ENCODE measurements at regions not wholly inside any gene's neighbourhood (a gene's known extent, or its start where the extent isn't known, plus 50 kb on each side); places are given as distances from the start of the nearest gene placed in this dataset.

DNA sequence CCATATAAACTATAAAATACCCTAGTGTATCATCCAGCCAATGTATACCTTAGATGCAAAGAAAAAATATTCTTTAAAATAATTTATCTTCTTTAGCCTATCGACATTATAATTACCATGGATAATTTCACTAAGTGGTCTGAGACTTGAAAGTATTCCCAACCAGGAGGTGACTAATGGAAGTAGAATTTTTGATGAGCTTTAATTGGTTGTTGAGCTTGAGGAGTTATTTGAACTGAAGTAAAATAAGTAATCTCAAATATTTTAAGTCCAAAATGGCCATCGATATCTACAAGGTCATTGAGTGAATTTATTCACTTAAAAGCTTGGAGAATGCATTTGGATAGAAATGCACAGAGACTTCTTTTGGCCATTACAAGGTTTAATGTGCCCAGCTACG lies 436.2 kb downstream of the TLL1 start:
- TF ChIP-seq, protein P1, sequence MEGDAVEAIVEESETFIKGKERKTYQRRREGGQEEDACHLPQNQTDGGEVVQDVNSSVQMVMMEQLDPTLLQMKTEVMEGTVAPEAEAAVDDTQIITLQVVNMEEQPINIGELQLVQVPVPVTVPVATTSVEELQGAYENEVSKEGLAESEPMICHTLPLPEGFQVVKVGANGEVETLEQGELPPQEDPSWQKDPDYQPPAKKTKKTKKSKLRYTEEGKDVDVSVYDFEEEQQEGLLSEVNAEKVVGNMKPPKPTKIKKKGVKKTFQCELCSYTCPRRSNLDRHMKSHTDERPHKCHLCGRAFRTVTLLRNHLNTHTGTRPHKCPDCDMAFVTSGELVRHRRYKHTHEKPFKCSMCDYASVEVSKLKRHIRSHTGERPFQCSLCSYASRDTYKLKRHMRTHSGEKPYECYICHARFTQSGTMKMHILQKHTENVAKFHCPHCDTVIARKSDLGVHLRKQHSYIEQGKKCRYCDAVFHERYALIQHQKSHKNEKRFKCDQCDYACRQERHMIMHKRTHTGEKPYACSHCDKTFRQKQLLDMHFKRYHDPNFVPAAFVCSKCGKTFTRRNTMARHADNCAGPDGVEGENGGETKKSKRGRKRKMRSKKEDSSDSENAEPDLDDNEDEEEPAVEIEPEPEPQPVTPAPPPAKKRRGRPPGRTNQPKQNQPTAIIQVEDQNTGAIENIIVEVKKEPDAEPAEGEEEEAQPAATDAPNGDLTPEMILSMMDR (IDR thresholded peaks at IDR 0.05; ENCODE audit: insufficient read depth, low read depth, low read length, missing control alignments): no peak
- DNase-seq (ENCODE audit: low read depth): no peak
- no peak overlapping the region for H3K4me3 ChIP-seq (ENCODE audit: low read length)

DNA sequence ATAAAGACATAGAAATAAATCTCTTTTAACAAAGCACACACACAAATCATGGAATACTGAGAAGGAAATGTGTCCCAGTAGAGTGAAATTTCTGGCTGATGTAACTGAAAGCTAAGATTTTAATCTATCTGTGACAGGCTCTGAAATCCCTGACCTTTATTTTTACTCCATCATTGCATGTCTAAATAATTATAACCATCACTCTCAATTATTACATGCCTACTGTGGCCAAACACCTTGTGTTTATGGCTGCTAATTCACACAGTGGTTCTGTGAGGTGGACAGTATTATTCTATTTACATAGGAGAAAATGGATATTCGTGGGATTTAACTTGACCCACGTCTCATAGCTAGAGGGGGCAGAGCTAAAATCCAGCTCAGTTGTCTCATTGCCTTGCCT lies 438.1 kb downstream of the TLL1 start:
- TF ChIP-seq, protein P1 (IDR thresholded peaks at IDR 0.05; ENCODE audit: insufficient read depth, low read depth, low read length, missing control alignments): no peak
- DNase-seq (ENCODE audit: low read depth): no peak
- no peak overlapping the region for H3K4me3 ChIP-seq (ENCODE audit: low read length)

DNA sequence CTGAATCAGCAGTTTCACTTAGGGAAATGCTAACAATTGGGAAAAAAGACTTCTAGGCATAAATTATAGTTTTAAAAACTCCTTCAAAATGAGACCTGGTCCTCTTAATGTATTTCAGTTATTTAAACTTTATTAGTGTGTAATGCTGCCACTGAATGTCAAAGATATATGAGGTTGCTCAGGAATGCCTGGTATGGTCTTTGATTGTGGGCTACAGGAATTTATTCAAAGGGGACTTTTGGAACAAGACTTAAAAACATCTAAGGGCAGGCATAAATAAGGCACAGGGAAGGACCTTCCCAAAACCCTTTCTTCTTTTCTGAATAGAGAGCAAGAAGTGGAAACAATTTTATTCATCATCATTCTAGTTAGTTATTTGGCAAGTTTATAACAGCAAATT lies 439.1 kb downstream of the TLL1 start:
- TF ChIP-seq, protein P1 (IDR thresholded peaks at IDR 0.05; ENCODE audit: insufficient read depth, low read depth, low read length, missing control alignments): no peak
- DNase-seq (ENCODE audit: low read depth): no peak
- no peak overlapping the region for H3K4me3 ChIP-seq (ENCODE audit: low read length)

DNA sequence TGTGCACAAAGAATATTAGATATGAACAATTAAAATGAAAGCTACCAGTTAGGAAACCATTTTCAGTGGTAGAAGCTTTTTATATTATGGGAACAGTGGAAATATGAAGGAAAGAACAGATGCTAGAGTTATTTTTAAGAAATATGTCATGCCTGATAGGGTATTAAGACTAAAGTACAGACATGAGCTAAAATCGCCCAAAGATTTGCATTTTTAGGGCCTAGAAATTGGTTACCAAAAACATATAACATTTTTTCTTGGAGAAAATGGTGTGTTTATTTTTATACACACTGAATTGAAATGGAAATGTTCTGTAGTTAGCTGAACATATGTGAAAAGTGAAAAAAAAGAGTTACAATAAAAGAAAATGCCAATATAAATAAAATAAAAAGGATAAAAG lies 441.9 kb downstream of the TLL1 start:
- TF ChIP-seq, protein P1 (IDR thresholded peaks at IDR 0.05; ENCODE audit: insufficient read depth, low read depth, low read length, missing control alignments): no peak
- no peak for DNase-seq (ENCODE audit: low read depth)
- H3K4me3 ChIP-seq (ENCODE audit: low read length): no peak overlapping the region

DNA sequence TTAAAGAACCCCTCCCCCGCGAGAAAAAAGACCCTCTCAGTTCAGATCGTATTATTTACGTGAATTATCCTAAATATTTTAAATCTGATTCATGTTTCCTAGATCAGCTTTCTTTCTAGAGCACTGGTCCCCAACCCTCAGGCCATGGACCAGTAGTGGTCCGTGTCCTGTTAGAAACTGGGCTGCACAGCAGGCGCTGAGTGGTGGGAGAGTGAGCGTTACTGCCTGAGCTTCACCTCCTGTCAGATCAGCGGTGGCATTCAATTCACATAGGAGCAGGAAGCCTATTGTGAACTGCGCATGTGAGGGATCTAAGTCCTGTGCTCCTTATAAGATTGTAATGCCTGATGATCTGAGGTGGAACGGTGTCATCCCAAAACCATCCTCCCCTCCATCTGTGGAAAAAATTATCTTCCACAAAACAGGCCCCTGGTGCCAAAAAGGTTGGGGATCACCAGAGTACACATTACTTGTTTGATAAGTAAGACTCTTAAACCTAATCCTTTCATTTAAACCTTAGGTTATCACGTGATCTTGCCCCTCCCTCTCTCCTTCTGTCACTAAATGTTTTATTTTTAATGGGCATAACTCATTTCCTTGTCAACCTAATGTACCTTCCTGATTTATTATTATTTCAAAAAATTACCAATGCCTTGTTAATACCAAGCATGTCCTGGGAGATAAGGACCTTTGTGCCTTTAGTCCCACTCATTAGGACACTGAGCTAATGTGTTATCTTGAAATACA lies 442.9 kb downstream of the TLL1 start:
- no peak for DNase-seq (ENCODE audit: low read depth)
- no peak overlapping the region for H3K4me3 ChIP-seq (ENCODE audit: low read length)
- TF ChIP-seq, protein P1 (IDR thresholded peaks at IDR 0.05; ENCODE audit: insufficient read depth, low read depth, low read length, missing control alignments): no peak

DNA sequence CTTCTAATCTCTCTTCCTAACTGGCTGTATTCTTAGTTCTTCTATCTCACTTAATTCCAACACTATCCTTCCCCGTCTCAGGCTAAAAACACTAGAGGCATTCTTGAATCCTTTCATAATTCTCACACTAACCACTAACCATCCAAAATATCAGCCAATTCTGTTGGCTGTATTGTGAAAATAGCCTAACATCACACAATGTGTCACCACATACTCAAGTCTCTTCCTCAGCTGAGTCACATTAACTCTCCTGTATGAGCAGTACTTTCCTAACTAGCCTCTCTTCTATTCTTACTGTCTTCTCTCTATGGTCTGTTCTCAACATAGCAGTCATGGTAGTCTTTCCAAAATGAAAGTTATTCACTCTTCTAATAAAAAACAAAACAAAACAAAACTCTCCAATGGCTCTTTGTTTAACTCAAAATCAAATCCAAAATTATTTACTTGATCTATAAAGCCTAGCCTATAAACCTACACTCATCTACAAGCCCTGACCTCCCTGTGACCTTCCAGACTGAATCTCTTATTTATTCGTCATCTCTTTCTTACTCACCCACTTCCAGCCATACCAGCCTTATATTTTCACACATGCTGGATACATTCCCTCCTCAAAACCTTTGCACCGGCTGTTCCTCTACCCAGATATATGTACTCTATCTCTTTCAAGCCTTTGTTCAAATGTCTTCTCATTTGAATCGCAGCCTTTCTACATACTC lies 445.9 kb downstream of the TLL1 start:
- peak; percentile 81 for DNase-seq (ENCODE audit: low read depth)
- TF ChIP-seq, protein P1 (IDR thresholded peaks at IDR 0.05; ENCODE audit: insufficient read depth, low read depth, low read length, missing control alignments): no peak
- no peak overlapping the region for H3K4me3 ChIP-seq (ENCODE audit: low read length)

All from epithelial cell of esophagus (primary cell).